ENCODE measurements at regions not wholly inside any gene's neighbourhood (a gene's known extent, or its start where the extent isn't known, plus 50 kb on each side); places are given as distances from the start of the nearest gene placed in this dataset.

DNA sequence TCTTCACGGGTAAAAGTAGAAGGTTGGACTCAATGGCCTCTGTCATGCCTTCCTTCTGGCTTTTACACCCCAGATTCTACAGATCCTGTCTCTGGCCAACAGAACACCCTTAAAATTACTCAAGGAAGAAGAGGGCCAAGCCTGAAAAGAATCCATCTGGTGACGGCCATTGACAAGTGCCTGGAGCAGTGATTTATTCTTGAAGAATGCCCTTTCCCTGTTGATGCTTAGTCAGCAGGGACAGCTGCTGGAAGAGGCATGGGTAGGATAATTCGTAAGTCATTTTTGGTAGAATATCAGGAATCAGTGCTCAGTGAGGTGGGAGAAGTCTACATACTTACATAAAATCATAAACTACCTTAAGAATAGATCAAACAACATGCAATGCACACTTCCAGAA lies 397.9 kb downstream of the SAMD5 start:
- no peak for ATAC-seq (replicated peaks)
- H3K9me3 Mint-ChIP-seq: peaks cover 0 to 1% of the 10 kb centered on the region in 2 donors
- H3K36me3 Mint-ChIP-seq: no peaks in the 10 kb centered on the region
- no peak overlapping the region for H3K27ac Mint-ChIP-seq
- H3K4me3 Mint-ChIP-seq: no peak overlapping the region
- no peaks in the 10 kb centered on the region for H3K27me3 Mint-ChIP-seq
- H3K4me1 Mint-ChIP-seq: no peaks in the 10 kb centered on the region
- DNase-seq: no peak

DNA sequence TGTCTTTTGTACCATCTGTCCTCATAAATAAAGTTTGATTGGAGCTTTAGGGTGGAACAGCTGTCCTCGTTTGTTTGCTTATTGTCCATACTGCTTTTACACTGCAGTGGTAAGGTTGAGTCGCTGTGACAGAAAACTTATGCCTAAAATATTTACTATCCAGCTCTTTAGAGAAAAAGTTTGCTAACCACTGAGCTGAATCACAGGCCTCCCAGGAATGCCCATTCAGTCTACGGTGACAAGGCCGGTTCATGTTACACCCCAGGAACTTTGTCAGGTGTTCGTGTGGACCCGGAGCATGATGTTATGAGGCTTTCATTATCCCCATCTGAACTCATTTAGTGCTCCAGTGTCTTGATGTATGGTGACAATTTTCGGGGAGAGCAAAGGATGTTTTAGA lies 401.1 kb downstream of the SAMD5 start:
- DNase-seq: no peak
- Mint-ChIP-seq H3K27me3 (no peaks in the 10 kb centered on the region), H3K36me3 (no peaks in the 10 kb centered on the region), H3K4me1 (no peaks in the 10 kb centered on the region), H3K27ac (no peak overlapping the region), H3K4me3 (no peak overlapping the region), H3K9me3 (peaks cover 0 to 6% of the 10 kb centered on the region in 2 donors)
- ATAC-seq (replicated peaks): no peak

DNA sequence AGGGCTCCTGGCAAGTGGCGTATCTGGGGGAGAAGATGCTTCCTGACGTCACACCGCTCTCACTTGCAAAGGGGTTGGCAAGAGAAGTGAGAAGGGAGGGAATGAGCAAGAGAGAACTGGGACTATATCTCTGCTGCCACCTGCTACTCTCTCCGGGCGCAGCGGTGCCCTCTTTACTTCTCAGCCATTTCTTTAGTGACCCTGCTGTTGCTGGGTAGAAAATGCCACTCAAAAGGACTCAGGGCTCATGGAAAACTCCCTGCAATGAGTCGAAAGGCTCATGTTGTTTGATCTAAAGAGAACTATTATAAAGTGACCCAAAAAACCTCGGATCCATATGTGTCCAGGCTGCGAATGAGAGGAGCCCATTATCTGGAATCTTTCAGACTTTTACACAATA lies 401.8 kb downstream of the SAMD5 start:
- H3K27me3 Mint-ChIP-seq: no peaks in the 10 kb centered on the region

DNA sequence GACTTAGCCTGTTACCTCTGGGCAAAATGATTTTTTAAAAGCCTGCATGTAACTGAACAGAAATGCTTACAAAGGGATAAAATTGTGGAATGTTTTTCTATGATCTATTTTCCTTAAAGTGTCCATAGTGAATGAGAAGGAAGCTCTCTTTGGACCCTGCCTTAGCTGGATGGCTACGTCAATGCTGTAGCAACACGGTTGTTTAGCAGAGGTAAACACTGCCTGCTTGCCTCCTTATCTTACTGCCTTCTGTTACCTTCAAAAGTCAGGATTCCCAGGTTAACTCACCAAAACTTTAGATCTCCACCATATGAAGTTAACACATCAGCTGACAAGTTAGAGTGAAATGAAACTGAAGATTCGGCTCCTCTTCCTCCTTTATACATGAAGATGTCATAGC lies 402.6 kb downstream of the SAMD5 start:
- no peak for ATAC-seq (replicated peaks)
- Mint-ChIP-seq H3K4me3 (no peak overlapping the region), H3K27me3 (no peaks in the 10 kb centered on the region), H3K36me3 (no peaks in the 10 kb centered on the region), H3K4me1 (no peaks in the 10 kb centered on the region), H3K27ac (no peak overlapping the region), H3K9me3 (peaks cover 0 to 6% of the 10 kb centered on the region in 2 donors)
- no peak for DNase-seq

More for the DNA sequence above, 401.8 kb downstream of the SAMD5 start:
- Mint-ChIP-seq H3K36me3 (no peaks in the 10 kb centered on the region), H3K4me3 (no peak overlapping the region), H3K4me1 (no peaks in the 10 kb centered on the region), H3K27ac (no peak overlapping the region), H3K9me3 (peaks cover 0 to 6% of the 10 kb centered on the region in 2 donors)
- ATAC-seq (replicated peaks) (no peak), DNase-seq (no peak)

DNA sequence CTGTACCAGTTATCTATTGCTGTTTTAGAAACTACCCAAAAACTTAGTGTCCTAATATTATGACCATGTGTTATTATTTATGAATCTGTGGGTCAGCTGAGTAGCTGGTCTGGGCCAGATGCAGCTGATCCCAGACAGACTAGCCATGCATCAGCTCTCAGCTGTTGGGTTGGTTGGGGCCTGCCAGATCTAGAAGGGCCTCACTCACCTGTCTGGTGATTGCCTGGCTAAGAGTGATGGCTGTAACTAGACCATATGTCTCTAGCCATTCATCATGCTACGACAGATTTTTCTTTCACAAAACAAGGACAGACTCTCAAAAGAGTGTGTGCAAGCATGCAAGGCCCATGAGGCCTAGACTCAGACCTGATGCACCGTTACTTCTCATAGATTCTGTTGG lies 403.2 kb downstream of the SAMD5 start:
- no peaks in the 10 kb centered on the region for H3K36me3 Mint-ChIP-seq
- ATAC-seq (replicated peaks) (no peak), DNase-seq (no peak)
- no peaks in the 10 kb centered on the region for H3K27me3 Mint-ChIP-seq
- no peaks in the 10 kb centered on the region for H3K4me1 Mint-ChIP-seq
- H3K9me3 Mint-ChIP-seq: peaks cover 0 to 6% of the 10 kb centered on the region in 2 donors
- no peak overlapping the region for H3K27ac Mint-ChIP-seq
- no peak overlapping the region for H3K4me3 Mint-ChIP-seq

DNA sequence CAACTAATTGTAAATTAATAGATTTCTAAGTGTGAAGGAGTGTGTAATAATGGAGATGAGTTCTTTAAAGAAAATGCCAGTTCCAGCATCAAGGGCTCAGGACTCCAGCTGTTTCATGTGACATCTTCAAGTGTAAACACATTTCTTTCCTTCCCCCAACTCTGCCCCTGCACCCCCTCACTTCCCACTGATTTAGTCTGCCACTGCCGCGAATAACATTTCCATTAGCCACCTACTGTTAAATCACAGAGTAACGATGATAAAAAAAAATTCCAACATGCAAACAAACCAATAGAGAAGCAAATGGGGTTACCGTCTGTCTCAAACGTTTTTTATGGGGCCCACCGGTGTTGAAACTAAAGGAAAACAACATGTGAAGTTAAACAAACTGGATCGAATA lies 414.3 kb downstream of the SAMD5 start:
- DNase-seq (no peak), ATAC-seq (replicated peaks) (no peak)
- no peak overlapping the region for H3K4me3 Mint-ChIP-seq
- H3K9me3 Mint-ChIP-seq: peaks cover 8 to 9% of the 10 kb centered on the region in 2 donors
- H3K27ac Mint-ChIP-seq: no peak overlapping the region
- H3K4me1 Mint-ChIP-seq: no peaks in the 10 kb centered on the region
- H3K27me3 Mint-ChIP-seq: no peaks in the 10 kb centered on the region
- no peaks in the 10 kb centered on the region for H3K36me3 Mint-ChIP-seq

DNA sequence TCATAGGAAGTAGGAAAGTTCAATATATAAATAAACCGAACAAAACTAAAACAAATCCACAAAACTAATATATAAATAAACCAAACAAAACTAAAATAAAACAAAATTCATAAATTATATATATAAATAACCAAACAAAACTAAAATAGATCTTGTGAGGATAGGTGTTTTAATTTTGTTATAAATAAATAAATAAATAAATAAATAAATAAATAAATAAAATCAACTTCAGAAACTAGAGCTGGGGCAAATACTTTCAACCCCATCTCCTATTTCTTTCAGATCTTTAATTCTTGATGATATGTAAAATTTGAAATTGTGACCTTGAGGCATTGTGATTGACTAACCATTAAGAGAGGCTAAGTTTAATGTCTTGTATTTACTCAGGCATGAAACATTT lies 416.1 kb downstream of the SAMD5 start:
- H3K4me1 Mint-ChIP-seq: no peaks in the 10 kb centered on the region
- H3K4me3 Mint-ChIP-seq: no peak overlapping the region
- DNase-seq (no peak), ATAC-seq (replicated peaks) (no peak)
- H3K9me3 Mint-ChIP-seq: peaks cover 12 to 14% of the 10 kb centered on the region in 2 donors
- no peak overlapping the region for H3K27ac Mint-ChIP-seq
- H3K36me3 Mint-ChIP-seq: no peaks in the 10 kb centered on the region
- H3K27me3 Mint-ChIP-seq: no peaks in the 10 kb centered on the region

DNA sequence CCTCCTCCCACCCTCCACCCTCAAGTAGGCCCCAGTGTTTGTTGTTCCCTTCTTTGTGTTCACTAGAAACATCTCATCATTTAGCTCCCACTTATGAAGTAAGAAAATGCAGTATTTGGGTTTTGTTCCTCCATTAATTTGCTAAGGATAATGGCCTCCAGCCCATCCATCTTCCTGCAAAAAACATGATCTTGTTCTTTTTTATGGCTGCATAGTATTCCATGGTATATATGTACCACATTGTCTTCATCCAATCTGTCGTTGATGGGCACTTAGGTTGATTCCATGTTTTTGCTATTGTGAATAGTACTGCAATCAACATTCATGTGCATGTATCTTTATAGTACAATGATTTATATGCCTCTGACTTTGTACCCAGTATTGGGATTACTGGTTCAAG lies 416.8 kb upstream of the SASH1 start:
- no peak for ATAC-seq (replicated peaks)
- H3K4me1 Mint-ChIP-seq: no peaks in the 10 kb centered on the region
- H3K4me3 Mint-ChIP-seq: no peak overlapping the region
- no peaks in the 10 kb centered on the region for H3K36me3 Mint-ChIP-seq
- H3K27ac Mint-ChIP-seq: no peak overlapping the region
- DNase-seq: no peak
- peaks cover 12 to 14% of the 10 kb centered on the region in 2 donors for H3K9me3 Mint-ChIP-seq
- no peaks in the 10 kb centered on the region for H3K27me3 Mint-ChIP-seq

DNA sequence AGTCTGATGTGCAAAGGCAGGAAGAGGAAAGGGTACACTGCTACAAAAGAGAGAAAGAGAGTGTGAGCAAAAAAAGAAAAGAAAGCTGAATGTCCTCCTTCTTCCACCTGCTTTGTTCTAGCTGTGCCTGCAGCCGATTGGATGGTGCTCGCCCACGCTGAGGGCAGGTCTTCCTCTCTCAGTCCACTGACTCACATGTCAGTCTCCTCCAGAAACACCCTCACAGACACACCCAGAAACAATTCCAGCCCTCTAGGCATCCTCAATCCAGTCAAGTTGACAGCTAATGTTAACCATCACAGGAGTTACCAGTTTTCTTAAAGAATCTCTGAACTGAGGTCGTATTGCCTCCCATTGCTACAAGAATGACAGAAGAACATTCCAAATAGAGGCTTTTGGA lies 411.9 kb upstream of the SASH1 start:
- no peak overlapping the region for H3K4me3 Mint-ChIP-seq
- peaks cover 12 to 14% of the 10 kb centered on the region in 2 donors for H3K9me3 Mint-ChIP-seq
- no peaks in the 10 kb centered on the region for H3K36me3 Mint-ChIP-seq
- no peak overlapping the region for H3K27ac Mint-ChIP-seq
- no peaks in the 10 kb centered on the region for H3K27me3 Mint-ChIP-seq
- ATAC-seq (replicated peaks) (no peak), DNase-seq (no peak)
- H3K4me1 Mint-ChIP-seq: no peaks in the 10 kb centered on the region

DNA sequence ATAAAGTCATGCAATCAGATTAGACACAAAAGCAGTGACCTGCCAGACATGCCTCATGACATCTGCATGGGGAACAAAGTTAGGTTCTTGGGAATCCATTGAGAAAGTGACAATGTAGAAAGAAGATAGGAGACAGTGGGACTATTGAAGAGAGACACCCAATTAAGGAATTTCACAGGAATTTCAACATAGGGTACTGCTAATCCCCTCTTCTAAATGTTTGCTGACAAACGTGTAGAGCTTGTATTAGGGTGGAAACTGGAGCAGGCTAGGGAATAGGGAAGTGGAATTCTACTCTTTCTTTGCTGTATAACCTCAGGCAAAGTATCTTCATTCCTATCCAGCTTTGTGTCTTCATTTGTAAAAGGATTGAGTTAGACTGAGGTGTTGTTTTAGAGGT lies 409.4 kb upstream of the SASH1 start:
- H3K27ac Mint-ChIP-seq: no peak overlapping the region

DNA sequence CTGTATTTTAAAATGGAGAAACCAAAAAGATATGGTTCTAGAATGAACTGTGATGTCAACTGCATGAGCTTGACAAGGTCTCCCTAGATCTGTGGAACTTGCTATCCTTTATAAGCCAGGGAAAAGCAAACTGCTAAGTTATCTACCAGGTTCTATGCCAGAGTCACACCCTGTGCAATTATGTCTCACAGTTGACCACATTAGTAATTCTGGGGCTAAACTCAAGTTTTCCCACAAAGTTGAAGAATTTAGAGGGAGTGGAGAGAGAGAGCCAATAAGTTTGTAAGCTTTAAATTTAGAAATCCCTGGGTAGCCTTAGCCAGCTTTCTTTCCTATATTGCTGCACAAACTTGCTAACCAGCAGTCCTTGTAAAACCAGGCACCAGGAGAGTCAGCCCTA lies 407.0 kb upstream of the SASH1 start:
- Mint-ChIP-seq H3K27ac (no peak overlapping the region), H3K9me3 (peaks cover 0 to 2% of the 10 kb centered on the region in 2 donors), H3K4me3 (no peak overlapping the region), H3K27me3 (no peaks in the 10 kb centered on the region), H3K4me1 (no peaks in the 10 kb centered on the region), H3K36me3 (no peaks in the 10 kb centered on the region)
- DNase-seq: no peak
- ATAC-seq (replicated peaks): no peak

More for the DNA sequence above, 409.4 kb upstream of the SASH1 start:
- H3K4me3 Mint-ChIP-seq: no peak overlapping the region
- H3K36me3 Mint-ChIP-seq: no peaks in the 10 kb centered on the region
- H3K27me3 Mint-ChIP-seq: no peaks in the 10 kb centered on the region
- peaks cover 4 to 8% of the 10 kb centered on the region in 2 donors for H3K9me3 Mint-ChIP-seq
- DNase-seq: no peak
- ATAC-seq (replicated peaks): no peak
- no peaks in the 10 kb centered on the region for H3K4me1 Mint-ChIP-seq

DNA sequence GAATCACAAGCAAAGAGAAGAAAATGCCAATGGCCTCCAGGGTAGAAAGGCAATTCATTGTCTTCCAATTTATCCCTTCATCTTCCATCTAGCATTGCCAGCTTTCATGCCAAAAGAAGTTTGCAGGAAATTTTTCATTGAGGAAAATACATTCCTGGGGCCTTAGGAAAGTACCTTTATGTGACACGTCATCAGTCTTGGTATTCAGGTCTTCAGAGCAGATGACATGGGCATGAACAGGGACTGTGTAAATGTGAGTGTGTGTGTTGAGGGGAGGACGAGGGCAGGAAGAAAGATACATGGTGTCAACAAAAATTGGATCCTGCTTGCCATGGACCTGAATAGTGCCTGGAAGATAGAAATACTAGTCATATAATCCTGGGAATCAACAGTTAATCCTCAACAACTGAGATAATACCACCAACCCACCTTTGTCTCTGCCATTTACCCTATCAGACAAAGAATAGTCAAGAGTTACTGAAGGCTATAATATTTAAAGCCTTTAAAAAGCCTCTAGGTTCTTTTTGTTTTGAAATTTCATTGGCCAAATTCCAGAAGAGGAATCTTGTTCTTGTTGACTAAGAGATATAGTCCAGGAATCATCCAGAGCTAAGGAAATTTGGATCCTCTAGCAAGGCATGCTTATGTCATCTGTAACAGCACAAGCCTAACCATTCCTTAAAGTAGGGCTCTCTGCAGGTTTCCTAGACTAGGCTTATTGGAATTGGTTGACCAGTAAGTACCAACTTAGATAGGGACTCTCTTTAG lies 405.8 kb upstream of the SASH1 start:
- DNase-seq: no peak
- ATAC-seq (replicated peaks): no peak
- H3K4me1 Mint-ChIP-seq: no peaks in the 10 kb centered on the region
- no peak overlapping the region for H3K27ac Mint-ChIP-seq
- no peak overlapping the region for H3K4me3 Mint-ChIP-seq
- H3K27me3 Mint-ChIP-seq: no peaks in the 10 kb centered on the region
- peaks cover 0 to 2% of the 10 kb centered on the region in 2 donors for H3K9me3 Mint-ChIP-seq
- H3K36me3 Mint-ChIP-seq: no peaks in the 10 kb centered on the region

DNA sequence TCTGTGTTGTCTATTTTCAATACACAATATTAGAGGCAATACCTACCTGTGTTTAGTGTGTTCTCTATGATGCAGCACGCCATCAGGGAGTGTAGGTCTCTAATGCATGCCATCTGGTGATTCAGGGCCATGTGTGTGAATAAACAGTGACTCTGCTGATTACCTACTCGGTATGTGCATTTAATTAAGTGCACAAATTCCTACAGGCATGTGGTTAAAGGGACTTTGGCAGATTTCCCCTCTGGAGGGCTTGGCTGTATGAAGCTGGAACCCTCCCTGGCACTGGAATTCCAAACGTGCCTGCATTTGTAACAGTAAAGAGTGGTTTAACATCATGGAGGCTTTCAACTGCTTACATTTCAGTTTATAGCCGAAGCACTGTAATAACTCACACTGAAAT lies 401.5 kb upstream of the SASH1 start:
- DNase-seq: no peak
- Mint-ChIP-seq H3K4me3 (no peak overlapping the region), H3K4me1 (no peaks in the 10 kb centered on the region), H3K36me3 (no peaks in the 10 kb centered on the region), H3K9me3 (peaks cover 7 to 11% of the 10 kb centered on the region in 2 donors), H3K27ac (no peak overlapping the region), H3K27me3 (no peaks in the 10 kb centered on the region)
- no peak for ATAC-seq (replicated peaks)

DNA sequence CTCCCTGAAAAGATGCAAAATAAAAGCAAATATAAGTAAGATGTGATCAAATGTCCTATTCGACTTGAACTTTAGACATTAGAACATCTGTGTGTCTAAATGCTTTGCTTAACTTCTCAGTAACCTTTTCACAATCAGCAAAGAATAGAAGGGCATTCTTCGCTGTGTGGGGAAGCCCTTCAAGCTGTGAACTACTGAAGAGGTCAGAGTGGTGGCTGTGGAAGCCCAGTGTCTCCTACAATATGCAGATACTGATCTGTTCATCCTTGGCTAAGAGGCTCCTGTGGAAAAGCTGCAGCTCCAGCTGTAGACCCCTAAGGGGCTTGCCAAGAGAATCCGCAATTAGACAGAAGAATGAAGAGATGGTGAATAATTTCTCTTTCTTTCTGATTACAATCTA lies 400.3 kb upstream of the SASH1 start:
- Mint-ChIP-seq H3K36me3 (no peaks in the 10 kb centered on the region), H3K27me3 (no peaks in the 10 kb centered on the region), H3K9me3 (peaks cover 7 to 11% of the 10 kb centered on the region in 2 donors), H3K4me1 (no peaks in the 10 kb centered on the region), H3K4me3 (no peak overlapping the region), H3K27ac (no peak overlapping the region)
- ATAC-seq (replicated peaks) (no peak), DNase-seq (no peak)

DNA sequence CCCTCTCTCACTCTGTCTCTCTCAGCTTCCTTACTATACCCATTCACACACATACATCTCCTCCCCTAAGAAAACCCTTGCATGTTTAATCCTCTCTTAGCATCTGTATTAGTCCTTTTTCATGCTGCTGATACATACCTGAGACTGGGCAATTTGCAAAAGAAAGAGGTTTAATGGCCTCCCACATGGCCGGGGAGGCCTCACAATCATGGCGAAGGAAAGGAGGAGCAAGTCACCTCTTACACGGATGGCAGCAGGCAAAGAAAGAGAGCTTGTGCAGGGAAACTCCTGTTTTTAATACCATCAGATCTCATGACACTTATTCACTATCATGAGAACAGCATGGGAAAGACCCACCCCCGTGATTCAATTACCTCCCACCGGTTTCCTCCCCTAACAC lies 398.5 kb upstream of the SASH1 start:
- H3K27me3 Mint-ChIP-seq: no peaks in the 10 kb centered on the region
- no peak overlapping the region for H3K27ac Mint-ChIP-seq
- H3K9me3 Mint-ChIP-seq: peaks cover 7 to 11% of the 10 kb centered on the region in 2 donors
- H3K4me1 Mint-ChIP-seq: no peaks in the 10 kb centered on the region
- no peak overlapping the region for H3K4me3 Mint-ChIP-seq
- ATAC-seq (replicated peaks) (no peak), DNase-seq (no peak)
- H3K36me3 Mint-ChIP-seq: no peaks in the 10 kb centered on the region
